HEK293 (cell line): ENCODE measurements at regions not wholly inside any gene's neighbourhood (a gene's known extent, or its start where the extent isn't known, plus 50 kb on each side); places are given as distances from the start of the nearest gene placed in this dataset.

Experiments used
- CTCF ChIP-seq: fragments of 450-650 bp; formaldehyde crosslinking; IDR thresholded peaks from 2 replicates; pipeline ENCODE4 v1.5.1; 2016; ENCODE audit warnings: missing biosample characterization, missing genetic modification characterization
- SP2 ChIP-seq: fragments of 450-650 bp; formaldehyde crosslinking; IDR thresholded peaks from 2 replicates; pipeline ENCODE4 v1.5.1; 2016; ENCODE audit warnings: missing biosample characterization, missing genetic modification characterization
- TCF7L2 ChIP-seq: IDR thresholded peaks from 2 replicates; pipeline ENCODE4 v1.6.1; 2011; ENCODE audit warnings: low read depth, mild to moderate bottlenecking, inconsistent platforms, low read length, moderate library complexity, borderline replicate concordance
- ZNF174 ChIP-seq: fragments of 450-650 bp; formaldehyde crosslinking; IDR thresholded peaks from 2 replicates; pipeline ENCODE4 v1.5.0; 2017; ENCODE audit warnings: missing biosample characterization, mild to moderate bottlenecking, missing genetic modification characterization

GRCh38 chr3:86867982-86868381 lies 123.0 kb downstream of the VGLL3 start:
- no peak for TF ChIP-seq TCF7L2
- TF ChIP-seq CTCF = no peak
- no peak for TF ChIP-seq ZNF174 (tag by site-specific recombination)
- TF ChIP-seq SP2 (tag by site-specific recombination) = no peak
